H1 (cell line): ENCODE measurements at regions not wholly inside any gene's neighbourhood (a gene's known extent, or its start where the extent isn't known, plus 50 kb on each side); places are given as distances from the start of the nearest gene placed in this dataset.

Experiments used
- CTCF ChIA-PET: fragments of 300-600 bp; sonication (Branson Sonifier 250); formaldehyde crosslinking; loops from one replicate; lab custom pipeline; 2021; ENCODE audit not compliant: partially characterized antibody; lab: Charles Lee
- POLR2A ChIA-PET: fragments of 300-600 bp; sonication (Branson Sonifier 250); formaldehyde crosslinking; loops from one replicate; lab custom pipeline; 2021; ENCODE audit warnings: inconsistent platforms; ENCODE audit not compliant: partially characterized antibody; lab: Charles Lee
- DNase-seq, 2 experiments: peaks; one replicate each; pipeline versions ENCODE4 v3.0.0 to v3.0.0-alpha.2; 2010 to 2022; ENCODE audit warnings: low spot score in 2 of 2, low read depth in 1 of 2, mixed read lengths in 1 of 2
- FAIRE-seq: peaks from 2 replicates; lab custom pipeline; 2011; peaks lifted over from hg19 to GRCh38; lab: Jason Lieb, UNC
- H2AFZ ChIP-seq: 2 replicates; pipeline ENCODE4 v1.8.1; 2012; ENCODE audit warnings: low read length, inconsistent platforms
- H2AK5ac ChIP-seq: 2 replicates; pipeline ENCODE4 v1.6.1; 2013; ENCODE audit warnings: low read depth, low read length
- H2BK120ac ChIP-seq: replicated peaks from 2 replicates; pipeline ENCODE3; 2013; ENCODE audit warnings: low read depth, low read length, inconsistent platforms
- H2BK12ac ChIP-seq: 2 replicates; pipeline ENCODE4 v1.6.1; 2013; ENCODE audit warnings: low read depth, low read length
- H2BK15ac ChIP-seq: 2 replicates; pipeline ENCODE4 v1.6.1; 2013; ENCODE audit warnings: low read length
- H2BK20ac ChIP-seq: 2 replicates; pipeline ENCODE4 v1.6.1; 2013; ENCODE audit warnings: low read length
- H2BK5ac ChIP-seq: 2 replicates; pipeline ENCODE4 v1.6.1; 2013; ENCODE audit warnings: low read depth, low read length
- H3K14ac ChIP-seq: 2 replicates; pipeline ENCODE4 v1.6.1; 2013; ENCODE audit warnings: inconsistent platforms; ENCODE audit not compliant: insufficient read length
- H3K18ac ChIP-seq: 2 replicates; pipeline ENCODE4 v1.6.1; 2013; ENCODE audit warnings: low read length; ENCODE audit errors: extremely low read depth
- H3K23ac ChIP-seq: 2 replicates; pipeline ENCODE4 v1.6.1; 2013; ENCODE audit warnings: inconsistent platforms; ENCODE audit not compliant: insufficient read length
- H3K23me2 ChIP-seq: 2 replicates; pipeline ENCODE4 v1.6.1; 2013; ENCODE audit warnings: low read depth, low read length
- H3K27ac ChIP-seq: 2 replicates; pipeline ENCODE4 v1.6.1; 2011; ENCODE audit warnings: low read depth, low read length, inconsistent platforms
- H3K27me3 ChIP-seq, 4 experiments: replicated peaks in 1 of 4; 1 replicate in 1 of 4; 2 replicates in 3 of 4; pipeline versions ENCODE4 v1.6.1 to v1.8.1; 2011 to 2013; ENCODE audit warnings: low read length in 3 of 4, mild to moderate bottlenecking in 3 of 4, inconsistent platforms in 2 of 4, mixed read lengths in 2 of 4, moderate library complexity in 1 of 4; ENCODE audit not compliant: control insufficient read depth in 3 of 4, insufficient read depth in 3 of 4; ENCODE audit errors: extremely low read depth in 1 of 4
- H3K36me3 ChIP-seq, 4 experiments: 2 replicates each; pipeline versions ENCODE4 v1.6.1 to v1.8.1; 2011 to 2013; ENCODE audit warnings: mild to moderate bottlenecking in 4 of 4, low read length in 3 of 4, moderate library complexity in 2 of 4, control low read depth in 1 of 4, inconsistent platforms in 1 of 4; ENCODE audit not compliant: insufficient read depth in 4 of 4, control insufficient read depth in 2 of 4
- H3K4ac ChIP-seq: replicated peaks from 2 replicates; pipeline ENCODE3; 2013; ENCODE audit warnings: low read length, low read depth, mixed read lengths, inconsistent platforms; ENCODE audit not compliant: insufficient read length
- H3K4me1 ChIP-seq, 4 experiments: replicated peaks in 1 of 4; 1 replicate in 1 of 4; 2 replicates in 3 of 4; pipeline versions ENCODE4 v1.6.1 to v1.8.1; 2011 to 2013; ENCODE audit warnings: low read length in 3 of 4, inconsistent platforms in 2 of 4, mixed read lengths in 1 of 4; ENCODE audit not compliant: insufficient read depth in 4 of 4, control insufficient read depth in 3 of 4
- H3K4me2 ChIP-seq, 2 experiments: 2 replicates each; pipeline versions ENCODE4 v1.6.1 to v1.8.1; 2011 to 2013; ENCODE audit warnings: low read depth in 2 of 2, low read length in 2 of 2, control low read depth in 1 of 2, inconsistent platforms in 1 of 2, mild to moderate bottlenecking in 1 of 2; ENCODE audit not compliant: insufficient read depth in 1 of 2
- H3K4me3 ChIP-seq, 4 experiments: fragments of 200-600, 300-600 bp in 1 of 4; sonication (generic), shearing (Covaris generic), sonication (Bioruptor Twin) in 1 of 4; 2 replicates each; pipeline versions ENCODE4 v1.5.1 to v1.8.1; 2011 to 2016; ENCODE audit warnings: low read length in 4 of 4, low read depth in 3 of 4, control low read depth in 2 of 4, inconsistent platforms in 2 of 4, mild to moderate bottlenecking in 2 of 4, mixed read lengths in 1 of 4, moderate library complexity in 1 of 4; ENCODE audit not compliant: insufficient read depth in 2 of 4; ENCODE audit errors: extremely low read depth in 1 of 4
- H3K56ac ChIP-seq: replicated peaks from 2 replicates; pipeline ENCODE3; 2013; ENCODE audit warnings: low read depth, mild to moderate bottlenecking, mixed read lengths, low read length, inconsistent platforms; ENCODE audit not compliant: insufficient read length
- H3K79me1 ChIP-seq: 2 replicates; pipeline ENCODE4 v1.6.1; 2013; ENCODE audit warnings: low read depth, low read length, control low read depth
- H3K79me2 ChIP-seq, 2 experiments: 2 replicates each; pipeline versions ENCODE4 v1.6.1 to v1.8.1; 2012 to 2013; ENCODE audit warnings: low read length in 2 of 2, mild to moderate bottlenecking in 2 of 2, inconsistent platforms in 1 of 2; ENCODE audit not compliant: insufficient read depth in 2 of 2, control insufficient read depth in 1 of 2
- H3K9ac ChIP-seq, 4 experiments: replicated peaks in 1 of 4; 1 replicate in 1 of 4; 2 replicates in 3 of 4; pipeline versions ENCODE4 v1.6.1 to v1.8.1; 2011 to 2013; ENCODE audit warnings: low read depth in 3 of 4, low read length in 3 of 4, control low read depth in 2 of 4, mild to moderate bottlenecking in 2 of 4, moderate library complexity in 2 of 4, inconsistent platforms in 1 of 4; ENCODE audit errors: extremely low read depth in 1 of 4
- H3K9me3 ChIP-seq, 2 experiments: 2 replicates each; pipeline versions ENCODE4 v1.6.1 to v1.8.1; 2012 to 2013; ENCODE audit warnings: mild to moderate bottlenecking in 2 of 2, moderate library complexity in 2 of 2, control low read depth in 1 of 2, inconsistent platforms in 1 of 2, low read depth in 1 of 2, low read length in 1 of 2, mixed read lengths in 1 of 2; ENCODE audit not compliant: insufficient read depth in 2 of 2
- H4K20me1 ChIP-seq, 2 experiments: replicated peaks in 1 of 2; 2 replicates each; pipeline versions ENCODE3 to v1.8.1; 2011 to 2013; ENCODE audit warnings: inconsistent platforms in 2 of 2, low read length in 2 of 2, mild to moderate bottlenecking in 1 of 2; ENCODE audit not compliant: insufficient read depth in 2 of 2, control insufficient read depth in 1 of 2
- H4K5ac ChIP-seq: 2 replicates; pipeline ENCODE4 v1.6.1; 2013; ENCODE audit warnings: low read length, low read depth, mixed read lengths, inconsistent platforms; ENCODE audit not compliant: insufficient read length
- H4K8ac ChIP-seq: 2 replicates; pipeline ENCODE4 v1.8.0; 2013; ENCODE audit warnings: mild to moderate bottlenecking, moderate library complexity, low read length, inconsistent platforms; ENCODE audit not compliant: insufficient read depth; ENCODE audit errors: extremely low read depth
- H4K91ac ChIP-seq: replicated peaks from 2 replicates; pipeline ENCODE3; 2013; ENCODE audit warnings: low read length, mixed read lengths, inconsistent platforms; ENCODE audit not compliant: insufficient read length
- GABPA ChIP-seq: IDR thresholded peaks from 2 replicates; pipeline ENCODE4 v1.6.1; 2011; ENCODE audit warnings: mild to moderate bottlenecking, low read length, moderate library complexity, borderline replicate concordance; ENCODE audit not compliant: insufficient read depth
- KDM4A ChIP-seq: IDR thresholded peaks from one replicate; pipeline ENCODE4 v1.7.1; 2012; ENCODE audit warnings: low read depth, mild to moderate bottlenecking, moderate library complexity, low read length, inconsistent platforms; ENCODE audit not compliant: severe bottlenecking
- RAD21 ChIP-seq, 2 experiments: IDR thresholded peaks in 1 of 2; conservative IDR thresholded peaks in 1 of 2; 2 replicates each; pipeline ENCODE4 v1.6.1; 2011; ENCODE audit warnings: low read depth in 2 of 2, low read length in 2 of 2, improper control_type of control experiment in 1 of 2, inconsistent platforms in 1 of 2, mild to moderate bottlenecking in 1 of 2, moderate library complexity in 1 of 2
- WGBS, 2 experiments: shearing (Covaris generic) in 1 of 2; methylation state at CpG; one replicate each; pipeline versions ENCODE4 v1.1.6 to v1.1.7; 2013 to 2015; ENCODE audit warnings: low lambda C conversion rate in 2 of 2, mixed read lengths in 2 of 2, inconsistent platforms in 1 of 2, low coverage in 1 of 2, missing lambda C conversion rate in 1 of 2; ENCODE audit not compliant: insufficient replicate concordance in 2 of 2, insufficient coverage in 1 of 2, insufficient read length in 1 of 2; ENCODE audit errors: extremely low coverage in 1 of 2, missing lambda C conversion rate in 1 of 2; 5-methylcytosine and 5-hydroxymethylcytosine counted together

DNA sequence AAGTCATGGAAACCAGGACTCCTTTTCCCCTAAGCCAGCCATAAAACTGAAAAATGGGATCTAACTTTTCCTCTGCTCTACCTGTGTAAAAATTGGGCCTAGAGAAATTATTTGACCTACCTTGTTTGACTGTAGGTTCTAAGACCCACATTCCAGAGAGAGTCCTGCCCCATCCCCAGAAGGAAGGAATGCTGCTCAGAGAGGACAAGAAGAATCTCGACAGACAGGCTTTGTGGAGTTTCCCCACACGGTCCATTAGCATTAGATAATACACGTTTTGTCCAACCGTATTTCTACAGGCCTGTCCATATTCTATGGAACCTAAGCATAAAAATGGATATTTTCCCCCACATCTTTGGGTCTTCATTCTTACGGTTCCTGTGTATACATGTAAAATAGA is 403.3 kb downstream of the METTL4 start:
- H4K5ac ChIP-seq = no peak overlapping the region
- CTCF ChIA-PET = no interaction called here
- FAIRE-seq (no peak), DNase-seq (no peak)
- no peak overlapping the region for H4K8ac ChIP-seq
- H2BK120ac ChIP-seq = no peak overlapping the region
- H3K9me3 ChIP-seq = peaks cover 5 to 7% of the 10 kb centered on the region in 2 experiments; a peak in 2 of 4 replicates
- no peak overlapping the region for H2BK20ac ChIP-seq
- H3K14ac ChIP-seq = no peak overlapping the region
- H2AK5ac ChIP-seq = no peak overlapping the region
- no peaks in the 10 kb centered on the region for H3K79me2 ChIP-seq
- H3K23me2 ChIP-seq = no peaks in the 10 kb centered on the region
- H3K36me3 ChIP-seq = no peaks in the 10 kb centered on the region; a peak in 1 of 8 replicates
- no peak overlapping the region for H3K9ac ChIP-seq
- no peak overlapping the region for H2BK15ac ChIP-seq
- H2BK5ac ChIP-seq = no peak overlapping the region
- no peak overlapping the region for H3K56ac ChIP-seq
- no peak overlapping the region for H3K18ac ChIP-seq
- no peak overlapping the region for H3K4ac ChIP-seq
- POLR2A ChIA-PET = no interaction called here
- H3K23ac ChIP-seq = no peak overlapping the region
- no peak overlapping the region for H3K4me3 ChIP-seq
- H3K27ac ChIP-seq = no peak overlapping the region
- H2AFZ ChIP-seq = no peak overlapping the region
- no peaks in the 10 kb centered on the region for H4K20me1 ChIP-seq
- H3K79me1 ChIP-seq = no peaks in the 10 kb centered on the region
- H3K27me3 ChIP-seq = no peaks in the 10 kb centered on the region
- no peaks in the 10 kb centered on the region for H3K4me1 ChIP-seq
- no peak for TF ChIP-seq RAD21 (IDR thresholded peaks at IDR 0.05 in 1 of 2, conservative IDR thresholded peaks at IDR 0.05 in 1 of 2; ENCODE audit: low read depth in 2 of 2, low read length in 2 of 2)
- no peak for TF ChIP-seq GABPA
- TF ChIP-seq KDM4A = no peak
- no peak overlapping the region for H3K4me2 ChIP-seq
- WGBS, 2 experiments = 74% methylated on average over 5 of the region's 5 CpGs; no CpG with 5 or more reads in 1 of the 2 experiments
- H4K91ac ChIP-seq = no peak overlapping the region
- no peak overlapping the region for H2BK12ac ChIP-seq
